SW 1271 (cell line): ENCODE measurements at regions not wholly inside any gene's neighbourhood (a gene's known extent, or its start where the extent isn't known, plus 50 kb on each side); places are given as distances from the start of the nearest gene placed in this dataset.
A peak's percentile ranks its signal among the peaks of the same experiment; 100 is the strongest.

ENCODE experiments used
- DNase-seq, 2 experiments: peaks; one replicate each; lab custom pipeline; 2025; lab: John Stamatoyannopoulos, UW

- no peak for DNase-seq
Observed at GRCh38 chr11:70764356-70764905, 366.1 kb downstream of the CTTN start.

- DNase-seq = no peak
Observed at GRCh38 chr11:70766901-70767300, 368.6 kb downstream of the CTTN start.

GRCh38 chr11:70768346-70769095 lies 370.2 kb downstream of the CTTN start:
- no peak for DNase-seq

- no peak for DNase-seq
Observed at GRCh38 chr11:70769106-70769505, 370.8 kb downstream of the CTTN start.

- no peak for DNase-seq
Observed at GRCh38 chr11:70769521-70769920, 371.2 kb downstream of the CTTN start.

GRCh38 chr11:70771099-70771885 lies 373.0 kb downstream of the CTTN start:
- no peak for DNase-seq

GRCh38 chr11:70772950-70773349 lies 374.6 kb downstream of the CTTN start:
- no peak for DNase-seq

- no peak for DNase-seq
Observed at GRCh38 chr11:70775386-70776075, 377.2 kb downstream of the CTTN start.

GRCh38 chr11:70776914-70777532 lies 378.7 kb downstream of the CTTN start:
- DNase-seq = no peak

- DNase-seq = no peak
Observed at GRCh38 chr11:70778883-70779282, 380.6 kb downstream of the CTTN start.

- no peak for DNase-seq
Observed at GRCh38 chr11:70779433-70780245, 381.3 kb downstream of the CTTN start.

GRCh38 chr11:70780246-70780535 lies 381.9 kb downstream of the CTTN start:
- DNase-seq = no peak

GRCh38 chr11:70782401-70782913 lies 384.1 kb downstream of the CTTN start:
- no peak for DNase-seq

GRCh38 chr11:70783356-70783755 lies 385.0 kb downstream of the CTTN start:
- DNase-seq = no peak

GRCh38 chr11:70783821-70784220 lies 385.5 kb downstream of the CTTN start:
- DNase-seq = no peak

- DNase-seq = no peak
Observed at GRCh38 chr11:70785372-70785771, 387.0 kb downstream of the CTTN start.

GRCh38 chr11:70786021-70786665 lies 387.8 kb downstream of the CTTN start:
- no peak for DNase-seq

- DNase-seq = peak; percentile 77 to 92
Observed at GRCh38 chr11:70788248-70789022, 390.1 kb downstream of the CTTN start.

GRCh38 chr11:70790671-70791300 lies 392.5 kb downstream of the CTTN start:
- DNase-seq = no peak
